Ishikawa (cell line): ENCODE measurements at regions not wholly inside any gene's neighbourhood (a gene's known extent, or its start where the extent isn't known, plus 50 kb on each side); places are given as distances from the start of the nearest gene placed in this dataset.

Experiments used
- CEBPB ChIP-seq: IDR thresholded peaks from 2 replicates; pipeline ENCODE4 v1.6.1; 2012
- CREB1 ChIP-seq: IDR thresholded peaks from 2 replicates; pipeline ENCODE4 v1.6.1; 2012; ENCODE audit warnings: low read depth
- EGR1 ChIP-seq: IDR thresholded peaks from 2 replicates; pipeline ENCODE4 v1.6.1; 2012
- EP300 ChIP-seq: IDR thresholded peaks from 2 replicates; pipeline ENCODE4 v1.6.1; 2012; ENCODE audit warnings: borderline replicate concordance
- FOXM1 ChIP-seq: IDR thresholded peaks from 2 replicates; pipeline ENCODE4 v1.6.1; 2012; ENCODE audit warnings: low read depth, borderline replicate concordance
- NFIC ChIP-seq: IDR thresholded peaks from 2 replicates; pipeline ENCODE4 v1.6.1; 2012
- RAD21 ChIP-seq: IDR thresholded peaks from 2 replicates; pipeline ENCODE4 v1.6.1; 2012; ENCODE audit warnings: low read depth
- TAF1 ChIP-seq: IDR thresholded peaks from 2 replicates; pipeline ENCODE4 v1.6.1; 2012; ENCODE audit warnings: low read depth, mild to moderate bottlenecking
- TCF12 ChIP-seq: IDR thresholded peaks from 2 replicates; pipeline ENCODE4 v1.6.1; 2012; ENCODE audit warnings: low read depth
- TEAD4 ChIP-seq: IDR thresholded peaks from 2 replicates; pipeline ENCODE4 v1.6.1; 2012
- USF1 ChIP-seq: IDR thresholded peaks from 2 replicates; pipeline ENCODE4 v1.6.1; 2012
- YY1 ChIP-seq: IDR thresholded peaks from 2 replicates; pipeline ENCODE4 v1.6.1; 2012; ENCODE audit warnings: low read depth
- ZBTB7A ChIP-seq: IDR thresholded peaks from 2 replicates; pipeline ENCODE4 v1.6.1; 2012; ENCODE audit warnings: low read depth
- TF ChIP-seq, protein P1 (sequence below): IDR thresholded peaks from 2 replicates; pipeline ENCODE4 v1.6.1; 2012; ENCODE audit warnings: low read depth, mild to moderate bottlenecking
- TF ChIP-seq, protein P2 (sequence below): IDR thresholded peaks from 2 replicates; pipeline ENCODE4 v1.6.1; 2012

GRCh38 chr18:39786477-39786876 lies 2168.6 kb upstream of the PIK3C3 start:
- no peak for TF ChIP-seq TAF1
- TF ChIP-seq ZBTB7A: no peak
- TF ChIP-seq, protein P1, sequence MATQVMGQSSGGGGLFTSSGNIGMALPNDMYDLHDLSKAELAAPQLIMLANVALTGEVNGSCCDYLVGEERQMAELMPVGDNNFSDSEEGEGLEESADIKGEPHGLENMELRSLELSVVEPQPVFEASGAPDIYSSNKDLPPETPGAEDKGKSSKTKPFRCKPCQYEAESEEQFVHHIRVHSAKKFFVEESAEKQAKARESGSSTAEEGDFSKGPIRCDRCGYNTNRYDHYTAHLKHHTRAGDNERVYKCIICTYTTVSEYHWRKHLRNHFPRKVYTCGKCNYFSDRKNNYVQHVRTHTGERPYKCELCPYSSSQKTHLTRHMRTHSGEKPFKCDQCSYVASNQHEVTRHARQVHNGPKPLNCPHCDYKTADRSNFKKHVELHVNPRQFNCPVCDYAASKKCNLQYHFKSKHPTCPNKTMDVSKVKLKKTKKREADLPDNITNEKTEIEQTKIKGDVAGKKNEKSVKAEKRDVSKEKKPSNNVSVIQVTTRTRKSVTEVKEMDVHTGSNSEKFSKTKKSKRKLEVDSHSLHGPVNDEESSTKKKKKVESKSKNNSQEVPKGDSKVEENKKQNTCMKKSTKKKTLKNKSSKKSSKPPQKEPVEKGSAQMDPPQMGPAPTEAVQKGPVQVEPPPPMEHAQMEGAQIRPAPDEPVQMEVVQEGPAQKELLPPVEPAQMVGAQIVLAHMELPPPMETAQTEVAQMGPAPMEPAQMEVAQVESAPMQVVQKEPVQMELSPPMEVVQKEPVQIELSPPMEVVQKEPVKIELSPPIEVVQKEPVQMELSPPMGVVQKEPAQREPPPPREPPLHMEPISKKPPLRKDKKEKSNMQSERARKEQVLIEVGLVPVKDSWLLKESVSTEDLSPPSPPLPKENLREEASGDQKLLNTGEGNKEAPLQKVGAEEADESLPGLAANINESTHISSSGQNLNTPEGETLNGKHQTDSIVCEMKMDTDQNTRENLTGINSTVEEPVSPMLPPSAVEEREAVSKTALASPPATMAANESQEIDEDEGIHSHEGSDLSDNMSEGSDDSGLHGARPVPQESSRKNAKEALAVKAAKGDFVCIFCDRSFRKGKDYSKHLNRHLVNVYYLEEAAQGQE: no peak
- TF ChIP-seq, protein P2, sequence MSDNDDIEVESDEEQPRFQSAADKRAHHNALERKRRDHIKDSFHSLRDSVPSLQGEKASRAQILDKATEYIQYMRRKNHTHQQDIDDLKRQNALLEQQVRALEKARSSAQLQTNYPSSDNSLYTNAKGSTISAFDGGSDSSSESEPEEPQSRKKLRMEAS: no peak
- TF ChIP-seq EGR1: no peak
- TF ChIP-seq USF1: no peak
- TF ChIP-seq EP300: no peak
- no peak for TF ChIP-seq TEAD4
- TF ChIP-seq CREB1: no peak
- no peak for TF ChIP-seq CEBPB
- TF ChIP-seq YY1: no peak
- no peak for TF ChIP-seq RAD21
- TF ChIP-seq FOXM1: no peak
- TF ChIP-seq TCF12: no peak
- no peak for TF ChIP-seq NFIC

DNA sequence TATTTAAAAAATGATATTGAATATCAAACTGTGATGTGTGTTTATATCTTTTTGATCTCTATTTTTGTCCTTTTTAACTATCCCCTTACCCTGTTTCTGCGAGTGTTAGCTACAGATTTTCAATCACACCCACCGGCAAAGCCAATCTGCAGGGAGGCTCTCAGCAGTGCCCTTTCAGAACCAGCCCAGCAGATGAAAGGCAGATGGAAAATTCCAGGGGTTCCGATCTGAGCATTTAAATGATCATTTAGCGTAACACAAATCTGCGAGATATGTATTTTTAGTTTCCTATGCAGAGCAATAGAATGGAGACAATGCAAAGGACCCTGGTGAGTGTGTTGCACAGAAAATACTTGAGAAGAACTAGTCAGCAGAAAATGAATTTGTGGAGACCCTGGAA lies 2170.5 kb upstream of the PIK3C3 start:
- no peak for TF ChIP-seq EGR1
- TF ChIP-seq EP300: no peak
- TF ChIP-seq TCF12: no peak
- no peak for TF ChIP-seq NFIC
- no peak for TF ChIP-seq FOXM1
- no peak for TF ChIP-seq RAD21
- no peak for TF ChIP-seq ZBTB7A
- no peak for TF ChIP-seq CEBPB
- no peak for TF ChIP-seq CREB1
- no peak for TF ChIP-seq USF1

DNA sequence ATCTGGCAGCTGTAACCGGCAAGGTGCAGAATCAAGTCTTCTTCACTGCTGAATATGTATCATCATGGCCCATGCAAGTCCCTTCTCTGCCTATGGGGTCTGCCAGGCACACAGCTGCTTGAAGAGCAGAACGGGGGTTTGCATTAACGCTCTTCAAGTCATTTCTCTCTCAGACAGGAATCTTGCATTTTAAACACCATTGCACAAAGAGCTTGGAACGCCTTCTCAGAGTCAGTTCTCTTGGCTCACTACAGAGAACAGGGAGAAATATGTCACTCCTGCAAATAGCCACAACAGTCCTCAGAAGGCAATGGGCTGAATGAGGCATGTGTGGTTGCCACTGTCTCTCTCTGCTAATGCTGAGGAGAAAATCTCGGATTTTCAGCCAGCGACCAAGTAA lies 2173.5 kb upstream of the PIK3C3 start:
- TF ChIP-seq TAF1 (no peak), TCF12 (no peak), CEBPB (no peak), EGR1 (no peak), NFIC (no peak), ZBTB7A (no peak), EP300 (no peak), TEAD4 (no peak), CREB1 (no peak), USF1 (no peak), FOXM1 (no peak), YY1 (no peak), RAD21 (no peak)
- TF ChIP-seq, protein P2: no peak
- TF ChIP-seq, protein P1: no peak

- TF ChIP-seq RAD21: no peak
- no peak for TF ChIP-seq USF1
- no peak for TF ChIP-seq TAF1
- TF ChIP-seq FOXM1: no peak
- no peak for TF ChIP-seq EGR1
- TF ChIP-seq YY1: no peak
- no peak for TF ChIP-seq CREB1
Measured at GRCh38 chr18:39780774-39781173, 2174.3 kb upstream of the PIK3C3 start.

DNA sequence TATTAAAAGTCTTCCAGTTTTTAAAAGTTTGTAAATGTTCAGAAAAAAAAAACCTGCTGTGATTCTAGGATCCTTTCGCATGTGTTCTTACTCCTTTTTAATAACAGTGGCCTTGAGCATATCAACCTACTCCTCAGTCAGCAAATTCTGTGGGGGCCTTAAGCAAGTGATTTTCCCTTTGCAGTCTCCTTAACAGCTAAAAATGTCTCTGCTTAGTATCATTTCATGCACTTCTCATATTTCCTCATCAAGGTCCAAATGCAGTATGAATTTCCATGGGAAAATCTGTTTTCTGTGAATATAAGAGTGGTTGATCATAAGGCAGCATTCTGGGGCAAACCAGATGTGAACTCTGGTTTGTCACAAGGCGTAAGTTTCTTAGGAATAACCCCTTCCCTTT lies 2175.1 kb upstream of the PIK3C3 start:
- TF ChIP-seq ZBTB7A (no peak), TAF1 (no peak), YY1 (no peak), TCF12 (no peak)

GRCh38 chr18:39776766-39777165 lies 2178.3 kb upstream of the PIK3C3 start:
- TF ChIP-seq TCF12 (no peak), TEAD4 (no peak), EGR1 (no peak), RAD21 (no peak), ZBTB7A (no peak), YY1 (no peak), TAF1 (no peak)
